RKO (cell line): ENCODE measurements at regions not wholly inside any gene's neighbourhood (a gene's known extent, or its start where the extent isn't known, plus 50 kb on each side); places are given as distances from the start of the nearest gene placed in this dataset.
A peak's percentile ranks its signal among the peaks of the same experiment; 100 is the strongest.

Experiments
- DNase-seq: peaks from one replicate; pipeline ENCODE4 v3.0.0-alpha.2; 2016; ENCODE audit warnings: low spot score

GRCh38 chr10:105370692-105371091 is 729.6 kb downstream of the SORCS3 start:
- DNase-seq = no peak

GRCh38 chr10:105359708-105360107 is 718.6 kb downstream of the SORCS3 start:
- no peak for DNase-seq

GRCh38 chr10:105358911-105359310 is 717.8 kb downstream of the SORCS3 start:
- DNase-seq = peak; percentile 1

- DNase-seq = no peak
These were observed 715.5 kb downstream of the SORCS3 start for GRCh38 chr10:105356626-105357025.

GRCh38 chr10:105354010-105354409 is 712.9 kb downstream of the SORCS3 start:
- DNase-seq = no peak

- DNase-seq = no peak
These were observed 711.7 kb downstream of the SORCS3 start for GRCh38 chr10:105352827-105353226.

GRCh38 chr10:105352281-105352680 is 711.2 kb downstream of the SORCS3 start:
- no peak for DNase-seq

- no peak for DNase-seq
These were observed 710.1 kb downstream of the SORCS3 start for GRCh38 chr10:105351187-105351586.

- no peak for DNase-seq
These were observed 706.4 kb downstream of the SORCS3 start for GRCh38 chr10:105347487-105347886.

GRCh38 chr10:105342606-105343005 is 701.5 kb downstream of the SORCS3 start:
- no peak for DNase-seq

- no peak for DNase-seq
These were observed 698.6 kb downstream of the SORCS3 start for GRCh38 chr10:105339669-105340068.

GRCh38 chr10:105328503-105329133 is 687.5 kb downstream of the SORCS3 start:
- DNase-seq = no peak
